Activated CD8-positive, alpha-beta T cell treated with anti-CD3 and anti-CD28 coated beads for 36 hours (primary cell): ENCODE measurements at regions not wholly inside any gene's neighbourhood (a gene's known extent, or its start where the extent isn't known, plus 50 kb on each side); places are given as distances from the start of the nearest gene placed in this dataset.

Experiments
- ATAC-seq: fragments of 200-7000 bp; cut with Tn5 transposase; one replicate; pipeline ENCODE4 v1.10.0; 2021; ENCODE audit warnings: mild to moderate bottlenecking, moderate library complexity
- CTCF ChIA-PET: fragments of 350-600 bp; sonication (Branson Sonifier 250); formaldehyde crosslinking; loops from one replicate; lab custom pipeline; 2021; ENCODE audit warnings: antibody characterized with exemption; lab: Charles Lee
- POLR2A ChIA-PET: fragments of 350-600 bp; sonication (Branson Sonifier 250); formaldehyde crosslinking; loops from one replicate; lab custom pipeline; 2021; ENCODE audit warnings: antibody characterized with exemption; lab: Charles Lee
- DNase-seq: peaks from one replicate; pipeline ENCODE4 v3.0.0-alpha.2; 2020
- H3K27ac Mint-ChIP-seq: one replicate; pipeline ENCODE4 v1.8.0; 2021; ENCODE audit warnings: mild to moderate bottlenecking, mixed read lengths
- H3K27me3 Mint-ChIP-seq: one replicate; pipeline ENCODE4 v1.8.0; 2021; ENCODE audit warnings: mixed read lengths
- H3K36me3 Mint-ChIP-seq: one replicate; pipeline ENCODE4 v1.8.0; 2021; ENCODE audit warnings: low read depth, mixed read lengths
- H3K4me1 Mint-ChIP-seq: one replicate; pipeline ENCODE4 v1.8.0; 2021; ENCODE audit warnings: low read depth, mixed read lengths
- H3K4me3 Mint-ChIP-seq: one replicate; pipeline ENCODE4 v1.8.0; 2021; ENCODE audit warnings: mild to moderate bottlenecking, moderate library complexity, mixed read lengths
- H3K9me3 Mint-ChIP-seq: one replicate; pipeline ENCODE4 v1.8.0; 2021; ENCODE audit warnings: mixed read lengths
- intact Hi-C: fragments of 100-400 bp; cut with micrococcal nuclease; formaldehyde crosslinking; loops from one replicate; pipeline ENCODE4 v1.10.0; 2022
- TF ChIP-seq, protein P1 (sequence below): fragments of 200-600 bp; IDR thresholded peaks from one replicate; pipeline ENCODE4 v1.8.0; 2022; ENCODE audit warnings: antibody characterized with exemption, mild to moderate bottlenecking

DNA sequence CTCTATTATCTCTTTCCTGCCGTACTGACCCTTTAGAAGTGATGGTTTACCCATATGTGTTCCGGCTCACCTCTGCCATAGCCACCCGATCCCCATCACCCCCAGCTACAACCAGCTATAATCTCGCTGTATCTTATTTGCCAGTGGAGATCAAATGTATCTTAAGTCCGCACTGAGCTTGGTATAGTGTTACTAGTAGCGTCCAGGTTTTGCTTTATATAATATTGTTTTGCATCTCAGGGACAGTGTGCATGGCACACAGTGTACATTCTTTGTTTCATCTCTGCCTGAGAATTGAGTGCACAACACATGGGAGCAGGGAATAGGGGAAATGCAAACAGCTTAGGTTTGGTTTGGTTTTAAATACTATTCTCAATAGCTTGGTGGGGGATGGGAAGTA lies 135.8 kb upstream of the SNX2 start:
- Mint-ChIP-seq H3K27ac (no peak overlapping the region), H3K4me3 (no peak overlapping the region), H3K27me3 (peaks cover 2% of the 10 kb centered on the region), H3K36me3 (no peaks in the 10 kb centered on the region), H3K9me3 (no peaks in the 10 kb centered on the region), H3K4me1 (no peaks in the 10 kb centered on the region)
- TF ChIP-seq, protein P1, sequence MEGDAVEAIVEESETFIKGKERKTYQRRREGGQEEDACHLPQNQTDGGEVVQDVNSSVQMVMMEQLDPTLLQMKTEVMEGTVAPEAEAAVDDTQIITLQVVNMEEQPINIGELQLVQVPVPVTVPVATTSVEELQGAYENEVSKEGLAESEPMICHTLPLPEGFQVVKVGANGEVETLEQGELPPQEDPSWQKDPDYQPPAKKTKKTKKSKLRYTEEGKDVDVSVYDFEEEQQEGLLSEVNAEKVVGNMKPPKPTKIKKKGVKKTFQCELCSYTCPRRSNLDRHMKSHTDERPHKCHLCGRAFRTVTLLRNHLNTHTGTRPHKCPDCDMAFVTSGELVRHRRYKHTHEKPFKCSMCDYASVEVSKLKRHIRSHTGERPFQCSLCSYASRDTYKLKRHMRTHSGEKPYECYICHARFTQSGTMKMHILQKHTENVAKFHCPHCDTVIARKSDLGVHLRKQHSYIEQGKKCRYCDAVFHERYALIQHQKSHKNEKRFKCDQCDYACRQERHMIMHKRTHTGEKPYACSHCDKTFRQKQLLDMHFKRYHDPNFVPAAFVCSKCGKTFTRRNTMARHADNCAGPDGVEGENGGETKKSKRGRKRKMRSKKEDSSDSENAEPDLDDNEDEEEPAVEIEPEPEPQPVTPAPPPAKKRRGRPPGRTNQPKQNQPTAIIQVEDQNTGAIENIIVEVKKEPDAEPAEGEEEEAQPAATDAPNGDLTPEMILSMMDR = no peak
- POLR2A ChIA-PET = interaction anchor here (0.6 kb wide), 1 partner anchor 210 kb away, joined by 4 read pairs; no protein-coding TSS in a partner anchor
- ATAC-seq (no peak), DNase-seq (no peak)
- intact Hi-C loops = no loop called here
- CTCF ChIA-PET = no interaction called here

DNA sequence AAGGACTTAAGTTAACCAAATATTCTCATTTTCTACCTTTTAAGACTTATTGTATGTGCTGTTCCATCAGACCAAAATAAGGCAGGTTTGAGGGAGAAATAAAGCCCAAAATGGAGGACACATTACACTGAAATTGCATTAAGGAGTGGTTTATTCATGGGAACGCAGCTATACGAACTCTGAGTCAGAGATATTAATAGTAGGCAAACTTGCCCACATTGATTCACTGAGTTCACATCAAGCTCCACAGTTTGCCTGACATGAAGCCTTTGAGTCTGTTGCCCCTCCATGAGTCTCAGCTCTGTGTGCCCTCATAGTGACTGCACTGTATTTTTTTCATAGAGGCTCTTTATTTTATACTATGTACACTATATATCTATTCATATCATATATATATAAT lies 135.0 kb upstream of the SNX2 start:
- CTCF ChIA-PET = no interaction called here
- intact Hi-C loops = no loop called here
- DNase-seq = no peak
- no peak overlapping the region for H3K4me3 Mint-ChIP-seq
- no peak overlapping the region for H3K27ac Mint-ChIP-seq
- no peaks in the 10 kb centered on the region for H3K4me1 Mint-ChIP-seq
- TF ChIP-seq, protein P1 = no peak
- peaks cover 4% of the 10 kb centered on the region for H3K27me3 Mint-ChIP-seq
- no peaks in the 10 kb centered on the region for H3K36me3 Mint-ChIP-seq
- H3K9me3 Mint-ChIP-seq = no peaks in the 10 kb centered on the region
- POLR2A ChIA-PET = interaction anchor here (0.6 kb wide), 1 partner anchor 209 kb away, joined by 4 read pairs; no protein-coding TSS in a partner anchor
- ATAC-seq = no peak

- ChIA-PET CTCF (no interaction called here), POLR2A (no interaction called here)
- H3K4me1 Mint-ChIP-seq = no peaks in the 10 kb centered on the region
- H3K27ac Mint-ChIP-seq = no peak overlapping the region
- H3K27me3 Mint-ChIP-seq = peaks cover 2% of the 10 kb centered on the region
- no peaks in the 10 kb centered on the region for H3K36me3 Mint-ChIP-seq
- TF ChIP-seq, protein P1 = no peak
- intact Hi-C loops = no loop called here
- no peaks in the 10 kb centered on the region for H3K9me3 Mint-ChIP-seq
- DNase-seq (no peak), ATAC-seq (no peak)
- H3K4me3 Mint-ChIP-seq = no peak overlapping the region
These were observed 125.8 kb upstream of the SNX2 start for GRCh38 chr5:122649080-122649479.

DNA sequence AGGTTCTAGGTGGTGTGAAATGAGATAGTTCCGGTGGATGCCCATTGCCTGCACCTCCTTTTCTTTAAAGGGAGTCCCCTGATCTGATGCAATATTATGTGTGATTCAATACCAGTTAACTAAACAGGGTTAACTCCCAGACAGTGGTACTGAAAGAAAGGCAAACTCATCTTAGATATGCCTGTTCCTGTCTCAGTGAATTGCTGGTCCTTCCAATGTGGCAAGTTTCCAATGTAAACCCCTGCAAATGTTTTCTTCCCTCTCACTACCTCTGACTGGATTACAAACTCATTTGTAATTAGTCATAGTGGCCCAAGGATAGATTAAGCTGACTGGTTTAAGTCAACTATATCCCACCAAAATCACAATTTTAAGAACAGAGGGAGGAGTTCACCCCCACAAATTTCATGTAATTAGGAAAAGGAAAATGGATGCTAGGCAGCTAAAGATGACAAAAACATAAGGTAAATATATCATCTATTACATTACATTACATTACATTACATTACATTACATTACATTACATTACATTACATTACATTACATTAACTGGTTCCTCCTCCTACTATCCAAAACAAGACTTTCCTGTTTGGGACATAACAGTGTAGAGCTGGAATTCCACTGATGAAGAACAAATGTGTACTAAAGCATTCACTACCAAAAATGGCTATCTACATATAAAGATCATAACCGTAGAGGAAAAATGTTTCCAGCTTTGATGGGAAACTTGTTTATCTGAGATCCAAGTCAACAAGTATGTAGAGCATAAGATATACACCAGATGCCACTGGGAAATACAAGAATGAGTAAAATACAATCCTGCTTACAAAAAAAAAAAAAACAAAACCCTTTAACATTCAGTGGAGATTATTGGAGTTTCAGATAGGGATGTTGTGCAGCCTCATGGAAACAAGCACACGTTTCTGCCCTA lies 121.5 kb upstream of the SNX2 start:
- no peak for ATAC-seq
- ChIA-PET POLR2A (no interaction called here), CTCF (interaction anchor here (0.8 kb wide), 1 partner anchor 23 kb away, joined by 3 read pairs; no protein-coding TSS in a partner anchor)

More for the DNA sequence above, 121.5 kb upstream of the SNX2 start:
- H3K4me3 Mint-ChIP-seq = no peak overlapping the region
- H3K9me3 Mint-ChIP-seq = no peaks in the 10 kb centered on the region
- no peak for DNase-seq
- H3K27me3 Mint-ChIP-seq = peaks cover 5% of the 10 kb centered on the region
- H3K36me3 Mint-ChIP-seq = no peaks in the 10 kb centered on the region
- intact Hi-C loops = no loop called here
- H3K4me1 Mint-ChIP-seq = no peaks in the 10 kb centered on the region
- no peak overlapping the region for H3K27ac Mint-ChIP-seq
- TF ChIP-seq, protein P1 = no peak
